ENCODE measurements at regions not wholly inside any gene's neighbourhood (a gene's known extent, or its start where the extent isn't known, plus 50 kb on each side); places are given as distances from the start of the nearest gene placed in this dataset.

DNA sequence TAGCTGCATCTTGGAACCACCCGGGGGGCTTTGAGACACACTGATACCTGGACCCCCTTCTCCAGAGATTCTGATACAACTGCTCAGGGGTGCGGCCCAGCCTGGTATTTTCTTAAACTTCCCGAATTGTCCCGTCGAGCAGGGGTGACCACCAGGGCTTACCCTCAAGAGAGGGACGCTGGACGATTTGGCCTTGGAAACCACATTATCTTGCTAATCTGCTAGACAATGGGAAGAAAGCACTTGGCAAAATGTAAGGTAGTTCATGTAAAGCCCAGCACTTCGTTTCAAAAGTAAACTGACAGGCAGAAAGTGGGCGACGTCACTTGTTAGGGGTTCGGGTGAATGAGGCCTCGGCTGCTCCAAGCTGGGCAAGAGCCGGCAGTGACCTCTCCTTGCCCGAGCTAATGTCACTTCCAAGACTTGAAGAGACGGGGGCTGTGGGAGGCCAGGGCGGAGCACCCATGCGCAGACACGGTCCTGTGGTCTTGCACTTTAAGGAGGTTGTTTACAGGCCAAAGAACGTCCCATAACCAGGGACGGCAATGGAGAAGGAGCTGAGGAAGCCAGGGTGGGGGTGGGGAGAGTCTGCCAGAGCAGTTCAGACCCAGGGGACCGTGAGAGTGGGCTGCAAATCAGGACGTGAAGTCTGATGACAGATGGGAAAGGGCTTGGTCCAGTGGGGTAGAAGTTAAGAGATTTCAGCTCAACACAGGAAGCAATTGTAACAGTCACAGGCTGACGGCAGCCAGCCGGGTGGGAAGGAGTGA is 152.7 kb upstream of the GSE1 start:
- H4K20me1 ChIP-seq (ENCODE audit: insufficient read depth, low read length): peaks cover 84% of the 10 kb centered on the region
- H4K91ac ChIP-seq (ENCODE audit: insufficient read depth, low read depth, low read length): peak overlapping the region; percentile 38; the same call in 1 of the 2 replicates
- H2BK15ac ChIP-seq (ENCODE audit: low read depth, low read length): no peak overlapping the region
- H3K36me3 ChIP-seq (ENCODE audit: control insufficient read depth, insufficient read depth, low read length): no peaks in the 10 kb centered on the region
- H3K27ac ChIP-seq (ENCODE audit: insufficient read depth, low read length): no peak overlapping the region
- H3K9me1 ChIP-seq (ENCODE audit: insufficient read depth, low read length): peaks cover 16% of the 10 kb centered on the region; the same call in 1 of the 2 replicates
- H2BK5ac ChIP-seq (ENCODE audit: low read depth, low read length, poor library complexity, severe bottlenecking): no peak overlapping the region
- H3K4me3 ChIP-seq (ENCODE audit: insufficient read depth, low read depth, low read length): no peak overlapping the region
- intact Hi-C loops (cut with micrococcal nuclease): no loop called here
- no peak overlapping the region for H3K56ac ChIP-seq (ENCODE audit: extremely low read depth, insufficient read depth, low read length)
- no peak overlapping the region for H3K18ac ChIP-seq (ENCODE audit: low read depth, low read length)
- peak overlapping the region; percentile 77; the same call in 1 of the 2 replicates for H2AK5ac ChIP-seq (ENCODE audit: low read depth, low read length)
- dilution Hi-C loops (cut with HindIII; ENCODE audit: low sequenced_read_pairs, unreplicated experiment): no loop called here
- no peak overlapping the region for H2AK9ac ChIP-seq (replicated peaks; ENCODE audit: low read depth, low read length, poor library complexity)
- peak overlapping the region; percentile 5; the same call in 1 of the 2 replicates for H3K4me2 ChIP-seq (ENCODE audit: low read depth, low read length)
- H4K5ac ChIP-seq (ENCODE audit: low read depth, low read length): no peak overlapping the region
- ChIA-PET CTCF (interaction anchor here (0.7 kb wide), 1 partner anchor 12 kb away, joined by 3 read pairs; no protein-coding TSS in a partner anchor), POLR2A (ENCODE audit: unreplicated experiment) (no interaction called here)
- H3K4me1 ChIP-seq (ENCODE audit: control insufficient read depth, insufficient read depth, low read length): peaks cover 31% of the 10 kb centered on the region
- BruUV-seq (replicated peaks): no TSS peak
- ATAC-seq (ENCODE audit: low read depth) (peak; percentile 8; the same call in 1 of the 2 replicates), DNase-seq (no peak)
- peaks cover 0 to 35% of the 10 kb centered on the region in 2 experiments; a peak in 2 of 4 replicates for H3K79me1 ChIP-seq (ENCODE audit: low read depth in 1 of 2, low read length in 2 of 2)
- H3K9ac ChIP-seq (ENCODE audit: low read depth, low read length): no peak overlapping the region
- H2AFZ ChIP-seq (replicated peaks; ENCODE audit: low read length, poor library complexity): peak overlapping the region; percentile 9
- peak overlapping the region; percentile 68 for H3K4ac ChIP-seq (ENCODE audit: low read depth, low read length)
- H3K14ac ChIP-seq (replicated peaks; ENCODE audit: low read depth, low read length): no peak overlapping the region
- no peak overlapping the region for H3K23ac ChIP-seq (ENCODE audit: low read depth, low read length)
- in situ Hi-C loops (cut with MboI; ENCODE audit: low sequenced_read_pairs): no loop called here
- peak overlapping the region; percentile 37; the same call in 1 of the 2 replicates for H2BK120ac ChIP-seq (ENCODE audit: low read depth, low read length)
- H3K27me3 ChIP-seq (ENCODE audit: control insufficient read depth, insufficient read depth, low read length): no peaks in the 10 kb centered on the region
- peak overlapping the region in 1 of 2 experiments; percentile 30; a peak in 1 of 4 replicates for H4K8ac ChIP-seq (ENCODE audit: low read depth in 2 of 2, low read length in 2 of 2)
- H3K9me3 ChIP-seq (ENCODE audit: control insufficient read depth, insufficient read depth, low read length): no peaks in the 10 kb centered on the region
- 0 out of 2 replicates have a peak overlapping the region, but pooled peaks have one; percentile 41 for H2BK20ac ChIP-seq (ENCODE audit: low read depth, low read length)
- WGBS, 2 experiments (ENCODE audit: extremely low coverage in 2 of 2, insufficient read length in 1 of 2): 37% methylated on average over 10 of the region's 24 CpGs; no CpG with 5 or more reads in 1 of the 2 experiments
- TF ChIP-seq MAFK (IDR thresholded peaks at IDR 0.05; ENCODE audit: low read depth, low read length): no peak
- TF ChIP-seq FOS (IDR thresholded peaks at IDR 0.05; ENCODE audit: low read depth, low read length): no peak
- no peak for TF ChIP-seq RAD21 (IDR thresholded peaks at IDR 0.05; ENCODE audit: low read length)
- no peak for TF ChIP-seq CHD1 (IDR thresholded peaks at IDR 0.05; ENCODE audit: low read depth, low read length)
- TF ChIP-seq RCOR1 (IDR thresholded peaks at IDR 0.05; ENCODE audit: insufficient replicate concordance, low read length): no peak
- TF ChIP-seq, protein P1, sequence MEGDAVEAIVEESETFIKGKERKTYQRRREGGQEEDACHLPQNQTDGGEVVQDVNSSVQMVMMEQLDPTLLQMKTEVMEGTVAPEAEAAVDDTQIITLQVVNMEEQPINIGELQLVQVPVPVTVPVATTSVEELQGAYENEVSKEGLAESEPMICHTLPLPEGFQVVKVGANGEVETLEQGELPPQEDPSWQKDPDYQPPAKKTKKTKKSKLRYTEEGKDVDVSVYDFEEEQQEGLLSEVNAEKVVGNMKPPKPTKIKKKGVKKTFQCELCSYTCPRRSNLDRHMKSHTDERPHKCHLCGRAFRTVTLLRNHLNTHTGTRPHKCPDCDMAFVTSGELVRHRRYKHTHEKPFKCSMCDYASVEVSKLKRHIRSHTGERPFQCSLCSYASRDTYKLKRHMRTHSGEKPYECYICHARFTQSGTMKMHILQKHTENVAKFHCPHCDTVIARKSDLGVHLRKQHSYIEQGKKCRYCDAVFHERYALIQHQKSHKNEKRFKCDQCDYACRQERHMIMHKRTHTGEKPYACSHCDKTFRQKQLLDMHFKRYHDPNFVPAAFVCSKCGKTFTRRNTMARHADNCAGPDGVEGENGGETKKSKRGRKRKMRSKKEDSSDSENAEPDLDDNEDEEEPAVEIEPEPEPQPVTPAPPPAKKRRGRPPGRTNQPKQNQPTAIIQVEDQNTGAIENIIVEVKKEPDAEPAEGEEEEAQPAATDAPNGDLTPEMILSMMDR (conservative IDR thresholded peaks at IDR 0.05; ENCODE audit: low read depth, low read length): no peak
- TF ChIP-seq USF2 (IDR thresholded peaks at IDR 0.05; ENCODE audit: low read depth, low read length): no peak
- no peak for TF ChIP-seq ELK1 (IDR thresholded peaks at IDR 0.05; ENCODE audit: borderline replicate concordance, low read depth, low read length)
- TF ChIP-seq POLR2A (IDR thresholded peaks at IDR 0.05; ENCODE audit: low read depth, low read length): no peak
- TF ChIP-seq BHLHE40 (IDR thresholded peaks at IDR 0.05; ENCODE audit: low read depth, low read length): no peak
- TF ChIP-seq RFX5 (IDR thresholded peaks at IDR 0.05; ENCODE audit: low read depth, low read length): no peak
- TF ChIP-seq MXI1 (IDR thresholded peaks at IDR 0.05; ENCODE audit: borderline replicate concordance, low read depth, low read length): no peak
- TF ChIP-seq NFE2L2 (IDR thresholded peaks at IDR 0.05; ENCODE audit: low read depth, low read length): no peak
- no peak for TF ChIP-seq CEBPB (IDR thresholded peaks at IDR 0.05; ENCODE audit: low read depth, low read length)
- TF ChIP-seq SMC3 (IDR thresholded peaks at IDR 0.05; ENCODE audit: low read depth, low read length): no peak

Data from IMR-90 (cell line).